ENCODE measurements at regions not wholly inside any gene's neighbourhood (a gene's known extent, or its start where the extent isn't known, plus 50 kb on each side); places are given as distances from the start of the nearest gene placed in this dataset.

- H3K4me2 ChIP-seq (replicated peaks; ENCODE audit: low read depth, low read length, poor library complexity, severe bottlenecking) = no peak overlapping the region
- peaks cover 0 to 10% (median 0%) of the 10 kb centered on the region in 3 donors for H3K9me3 ChIP-seq (ENCODE audit: control extremely low read depth in 1 of 3, control insufficient read depth in 2 of 3, insufficient read depth in 1 of 3, low read length in 2 of 3)
- H3K79me2 ChIP-seq (ENCODE audit: control insufficient read depth, insufficient read depth, low read length) = no peaks in the 10 kb centered on the region
- intact Hi-C loops (cut with micrococcal nuclease) = no loop called here
- no peaks in the 10 kb centered on the region for H3K27me3 ChIP-seq (replicated peaks in 1 of 4; ENCODE audit: control extremely low read depth in 1 of 4, control insufficient read depth in 3 of 4, insufficient read depth in 4 of 4, low read length in 3 of 4)
- TF ChIP-seq EZH2 (IDR thresholded peaks at IDR 0.05; ENCODE audit: borderline replicate concordance, insufficient read depth, low read depth, low read length, poor library complexity, severe bottlenecking) (no peak), CTCF (IDR thresholded peaks at IDR 0.05) (no peak)
- no peak overlapping the region for H3K4me3 ChIP-seq (ENCODE audit: control extremely low read depth in 1 of 5, extremely low read depth in 1 of 5, insufficient read depth in 1 of 5, low read depth in 2 of 5, low read length in 4 of 5)
- ChIA-PET POLR2A (no interaction called here), CTCF (no interaction called here)
- Mint-ChIP-seq H3K4me3 (no peak overlapping the region), H3K27ac (no peak overlapping the region), H3K4me1 (no peaks in the 10 kb centered on the region), H3K9me3 (ENCODE audit: insufficient read depth) (no peaks in the 10 kb centered on the region), H3K27me3 (no peaks in the 10 kb centered on the region)
- no peaks in the 10 kb centered on the region for H4K20me1 ChIP-seq (ENCODE audit: control insufficient read depth, insufficient read depth, low read length, poor library complexity, severe bottlenecking)
- H3K9ac ChIP-seq (ENCODE audit: low read length) = no peak overlapping the region
- no peaks in the 10 kb centered on the region for H3K4me1 ChIP-seq (ENCODE audit: control insufficient read depth in 2 of 2, insufficient read depth in 2 of 2, low read length in 2 of 2)
- no peak overlapping the region for H2AFZ ChIP-seq (ENCODE audit: insufficient read depth, low read depth, low read length, poor library complexity, severe bottlenecking)
- 95% methylated on average over 24 of the region's 29 CpGs for WGBS (ENCODE audit: insufficient coverage)
- H3K36me3 ChIP-seq (replicated peaks in 1 of 2; ENCODE audit: control extremely low read depth in 1 of 2, control insufficient read depth in 1 of 2, extremely low read depth in 1 of 2, insufficient read depth in 2 of 2, low read length in 1 of 2) = no peaks in the 10 kb centered on the region
- no peak for ATAC-seq (ENCODE audit: low read depth)
- DNase-seq = no peak
- H3K27ac ChIP-seq (ENCODE audit: low read length in 2 of 2) = no peak overlapping the region
Observed at GRCh38 chr2:3037196-3038194, 340.1 kb downstream of the EIPR1 start.

GRCh38 chr2:3036432-3037125 lies 341.0 kb downstream of the EIPR1 start:
- Mint-ChIP-seq H3K9me3 (ENCODE audit: insufficient read depth) (no peaks in the 10 kb centered on the region), H3K27me3 (no peaks in the 10 kb centered on the region), H3K4me3 (no peak overlapping the region), H3K27ac (no peak overlapping the region), H3K4me1 (no peaks in the 10 kb centered on the region)
- Histone ChIP-seq H3K4me3 (ENCODE audit: control extremely low read depth in 1 of 5, extremely low read depth in 1 of 5, insufficient read depth in 1 of 5, low read depth in 2 of 5, low read length in 4 of 5) (no peak overlapping the region), H3K9me3 (ENCODE audit: control extremely low read depth in 1 of 3, control insufficient read depth in 2 of 3, insufficient read depth in 1 of 3, low read length in 2 of 3) (peaks cover 0 to 10% (median 0%) of the 10 kb centered on the region in 3 donors), H3K27ac (ENCODE audit: low read length in 2 of 2) (no peak overlapping the region), H3K4me2 (replicated peaks; ENCODE audit: low read depth, low read length, poor library complexity, severe bottlenecking) (no peak overlapping the region), H3K79me2 (ENCODE audit: control insufficient read depth, insufficient read depth, low read length) (no peaks in the 10 kb centered on the region), H3K4me1 (ENCODE audit: control insufficient read depth in 2 of 2, insufficient read depth in 2 of 2, low read length in 2 of 2) (no peaks in the 10 kb centered on the region), H2AFZ (ENCODE audit: insufficient read depth, low read depth, low read length, poor library complexity, severe bottlenecking) (no peak overlapping the region), H3K9ac (ENCODE audit: low read length) (no peak overlapping the region), H4K20me1 (ENCODE audit: control insufficient read depth, insufficient read depth, low read length, poor library complexity, severe bottlenecking) (no peaks in the 10 kb centered on the region), H3K36me3 (replicated peaks in 1 of 2; ENCODE audit: control extremely low read depth in 1 of 2, control insufficient read depth in 1 of 2, extremely low read depth in 1 of 2, insufficient read depth in 2 of 2, low read length in 1 of 2) (no peaks in the 10 kb centered on the region), H3K27me3 (replicated peaks in 1 of 4; ENCODE audit: control extremely low read depth in 1 of 4, control insufficient read depth in 3 of 4, insufficient read depth in 4 of 4, low read length in 3 of 4) (no peaks in the 10 kb centered on the region)
- intact Hi-C loops (cut with micrococcal nuclease) = no loop called here
- 95% methylated on average over 17 of the region's 18 CpGs for WGBS (ENCODE audit: insufficient coverage)
- ChIA-PET POLR2A (no interaction called here), CTCF (no interaction called here)
- TF ChIP-seq CTCF (IDR thresholded peaks at IDR 0.05) (no peak), EZH2 (IDR thresholded peaks at IDR 0.05; ENCODE audit: borderline replicate concordance, insufficient read depth, low read depth, low read length, poor library complexity, severe bottlenecking) (no peak)
- no peak for ATAC-seq (ENCODE audit: low read depth)
- no peak for DNase-seq
